GM12864 (cell line): ENCODE measurements at regions not wholly inside any gene's neighbourhood (a gene's known extent, or its start where the extent isn't known, plus 50 kb on each side); places are given as distances from the start of the nearest gene placed in this dataset.

Experiments used
- DNase-seq: peaks from one replicate; pipeline ENCODE4 v3.0.0-alpha.2; 2011; ENCODE audit warnings: low read depth
- H3K4me3 ChIP-seq: 2 replicates; pipeline ENCODE4 v1.5.1; 2011; ENCODE audit warnings: mild to moderate bottlenecking, low read depth, low read length, control low read depth
- TF ChIP-seq, protein P1 (sequence below): IDR thresholded peaks from 2 replicates; pipeline ENCODE4 v1.5.1; 2011; ENCODE audit warnings: low read depth, mild to moderate bottlenecking, moderate library complexity, low read length, control low read depth, inconsistent platforms; ENCODE audit errors: missing control alignments

DNA sequence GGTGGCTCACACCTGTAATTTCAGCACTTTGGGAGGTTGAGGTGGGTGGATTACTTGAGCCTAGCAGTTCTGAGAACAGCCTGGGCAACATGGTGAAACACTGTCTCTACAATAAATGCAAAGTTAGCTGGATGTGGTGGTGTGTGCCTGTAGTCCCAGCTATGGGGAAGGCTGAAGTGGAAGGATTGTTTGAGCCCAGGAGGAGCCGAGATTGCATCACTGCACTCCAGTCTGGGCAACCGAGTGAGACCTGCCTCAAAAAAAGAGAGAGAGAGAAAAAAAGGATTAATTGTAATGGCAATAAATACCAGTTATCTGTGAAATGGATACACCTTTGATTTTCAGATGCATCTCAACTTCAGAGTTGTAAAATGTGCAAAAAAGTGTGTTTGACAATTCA lies 58.8 kb downstream of the SPRY1 start:
- no peak overlapping the region for H3K4me3 ChIP-seq
- DNase-seq: no peak
- TF ChIP-seq, protein P1, sequence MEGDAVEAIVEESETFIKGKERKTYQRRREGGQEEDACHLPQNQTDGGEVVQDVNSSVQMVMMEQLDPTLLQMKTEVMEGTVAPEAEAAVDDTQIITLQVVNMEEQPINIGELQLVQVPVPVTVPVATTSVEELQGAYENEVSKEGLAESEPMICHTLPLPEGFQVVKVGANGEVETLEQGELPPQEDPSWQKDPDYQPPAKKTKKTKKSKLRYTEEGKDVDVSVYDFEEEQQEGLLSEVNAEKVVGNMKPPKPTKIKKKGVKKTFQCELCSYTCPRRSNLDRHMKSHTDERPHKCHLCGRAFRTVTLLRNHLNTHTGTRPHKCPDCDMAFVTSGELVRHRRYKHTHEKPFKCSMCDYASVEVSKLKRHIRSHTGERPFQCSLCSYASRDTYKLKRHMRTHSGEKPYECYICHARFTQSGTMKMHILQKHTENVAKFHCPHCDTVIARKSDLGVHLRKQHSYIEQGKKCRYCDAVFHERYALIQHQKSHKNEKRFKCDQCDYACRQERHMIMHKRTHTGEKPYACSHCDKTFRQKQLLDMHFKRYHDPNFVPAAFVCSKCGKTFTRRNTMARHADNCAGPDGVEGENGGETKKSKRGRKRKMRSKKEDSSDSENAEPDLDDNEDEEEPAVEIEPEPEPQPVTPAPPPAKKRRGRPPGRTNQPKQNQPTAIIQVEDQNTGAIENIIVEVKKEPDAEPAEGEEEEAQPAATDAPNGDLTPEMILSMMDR: no peak

- TF ChIP-seq, protein P1: no peak
- DNase-seq: no peak
Observed at GRCh38 chr4:123462007-123462406, 65.4 kb downstream of the SPRY1 start.

DNA sequence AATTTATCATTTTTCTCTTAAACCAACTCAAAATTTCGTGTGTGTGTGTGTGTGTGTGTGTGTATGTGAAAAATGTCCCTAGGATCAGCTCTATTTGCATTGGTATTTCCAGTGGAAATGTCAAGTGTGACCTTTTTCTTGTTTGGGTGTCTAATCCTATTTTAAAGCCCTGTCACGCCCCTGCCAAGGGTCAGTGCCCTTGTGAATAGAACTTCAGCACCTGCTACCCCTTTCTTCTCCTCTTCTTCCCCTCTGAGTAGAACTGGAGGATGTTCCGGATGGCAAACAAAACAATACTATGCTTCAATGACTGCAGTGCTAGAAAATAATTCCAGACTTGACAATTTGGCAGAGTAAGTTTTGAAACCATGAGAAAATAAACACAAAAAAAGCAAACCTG lies 67.3 kb downstream of the SPRY1 start:
- no peak overlapping the region for H3K4me3 ChIP-seq
- DNase-seq: no peak
- TF ChIP-seq, protein P1: no peak

More at GRCh38 chr4:123462007-123462406, 65.4 kb downstream of the SPRY1 start:
- H3K4me3 ChIP-seq: no peak overlapping the region

DNA sequence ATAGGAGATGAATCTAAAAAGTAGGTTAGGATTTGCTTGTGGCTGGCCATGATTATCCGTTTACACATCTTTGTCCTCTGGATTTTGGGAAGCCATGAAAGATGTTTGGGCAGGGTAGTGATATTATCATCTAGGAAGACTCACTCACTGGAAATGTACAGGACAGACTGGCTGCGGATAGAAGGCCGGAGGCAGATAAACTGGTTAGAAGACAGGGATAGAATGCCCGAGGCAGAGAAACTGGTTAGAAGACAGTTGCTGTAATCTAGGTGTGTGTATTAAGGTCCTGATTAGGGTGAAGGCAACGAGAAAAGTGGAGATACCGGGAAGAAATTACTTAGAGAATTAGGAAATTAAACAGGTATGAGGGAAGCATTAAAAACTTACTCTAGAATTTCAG lies 68.8 kb downstream of the SPRY1 start:
- DNase-seq: no peak
- H3K4me3 ChIP-seq: no peak overlapping the region
- TF ChIP-seq, protein P1: no peak

GRCh38 chr4:123466080-123466785 lies 69.6 kb downstream of the SPRY1 start:
- TF ChIP-seq, protein P1: no peak
- DNase-seq: no peak
- H3K4me3 ChIP-seq: no peak overlapping the region

GRCh38 chr4:123468479-123469031 lies 72.0 kb downstream of the SPRY1 start:
- no peak overlapping the region for H3K4me3 ChIP-seq
- TF ChIP-seq, protein P1: no peak
- DNase-seq: no peak

- TF ChIP-seq, protein P1: no peak
- no peak overlapping the region for H3K4me3 ChIP-seq
- DNase-seq: no peak
Observed at GRCh38 chr4:123469245-123469644, 72.7 kb downstream of the SPRY1 start.
